MCF 10A (cell line): ENCODE measurements at regions not wholly inside any gene's neighbourhood (a gene's known extent, or its start where the extent isn't known, plus 50 kb on each side); places are given as distances from the start of the nearest gene placed in this dataset.

Source experiments
- BruUV-seq: library from RNA; stranded (reverse); fragments of 400-500 nt; replicated peaks from 2 replicates; lab custom pipeline; 2021; lab: Mats Ljungman, UMichigan
- CTCF ChIA-PET: fragments of 300-600 bp; sonication (Branson Sonifier 250); formaldehyde crosslinking; extraction: SDS; loops from one replicate; lab custom pipeline; 2021; ENCODE audit warnings: antibody characterized with exemption, inconsistent platforms; lab: Yijun Ruan, JAX
- POLR2A ChIA-PET: fragments of 300-600, 350-650 bp; sonication (Branson Sonifier 250); formaldehyde crosslinking; extraction: SDS; loops from one replicate; lab custom pipeline; 2020; ENCODE audit warnings: antibody characterized with exemption, inconsistent platforms; lab: Yijun Ruan, JAX
- DNase-seq: peaks from one replicate; pipeline ENCODE4 v3.0.0-alpha.2; 2018; ENCODE audit not compliant: unreplicated experiment
- H3K27ac Mint-ChIP-seq: one replicate; pipeline ENCODE4 v1.8.0; 2022; ENCODE audit warnings: mild to moderate bottlenecking, low read depth, mixed read lengths; ENCODE audit not compliant: unreplicated experiment
- H3K27me3 Mint-ChIP-seq: one replicate; pipeline ENCODE4 v1.8.0; 2022; ENCODE audit warnings: mixed read lengths; ENCODE audit not compliant: insufficient read depth, unreplicated experiment
- H3K36me3 Mint-ChIP-seq: one replicate; pipeline ENCODE4 v1.8.0; 2022; ENCODE audit warnings: mild to moderate bottlenecking, moderate library complexity, mixed read lengths; ENCODE audit not compliant: insufficient read depth, unreplicated experiment
- H3K4me1 Mint-ChIP-seq: one replicate; pipeline ENCODE4 v1.8.0; 2022; ENCODE audit warnings: mixed read lengths; ENCODE audit not compliant: insufficient read depth, unreplicated experiment
- H3K4me3 Mint-ChIP-seq: one replicate; pipeline ENCODE4 v1.8.0; 2022; ENCODE audit warnings: mild to moderate bottlenecking, moderate library complexity, mixed read lengths; ENCODE audit not compliant: unreplicated experiment
- H3K9me3 Mint-ChIP-seq: one replicate; pipeline ENCODE4 v1.8.0; 2022; ENCODE audit warnings: mixed read lengths; ENCODE audit not compliant: unreplicated experiment
- intact Hi-C: fragments of 100-400 bp; cut with micrococcal nuclease; formaldehyde crosslinking; loops from 2 replicates; pipeline ENCODE4 v1.14.1; 2022
- TF ChIP-seq, protein P1 (sequence below): fragments of 200-600 bp; IDR thresholded peaks from one replicate; pipeline ENCODE4 v1.8.0; 2022; ENCODE audit warnings: antibody characterized with exemption, mild to moderate bottlenecking; ENCODE audit not compliant: unreplicated experiment

DNA sequence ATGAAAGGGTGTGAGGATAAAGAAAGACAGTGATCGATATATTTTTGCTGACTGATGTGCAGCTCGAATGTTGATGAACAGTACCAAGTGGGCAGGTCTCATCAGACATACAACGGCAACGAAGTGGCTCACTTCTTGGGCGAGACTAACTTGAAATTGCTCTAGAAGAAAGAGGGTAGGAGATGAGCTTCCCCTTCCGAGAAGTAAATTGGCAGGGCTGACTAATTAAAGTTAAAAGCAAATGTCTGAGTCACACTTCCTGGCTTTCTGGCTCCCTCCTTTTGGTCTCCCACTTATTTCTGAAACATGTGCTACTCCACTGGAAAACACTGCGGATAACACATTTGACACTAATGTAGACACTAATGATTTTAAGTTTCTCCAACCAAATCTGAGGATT, 228.3 kb downstream of the ABHD5 start:
- intact Hi-C loops, result no loop called here

DNA sequence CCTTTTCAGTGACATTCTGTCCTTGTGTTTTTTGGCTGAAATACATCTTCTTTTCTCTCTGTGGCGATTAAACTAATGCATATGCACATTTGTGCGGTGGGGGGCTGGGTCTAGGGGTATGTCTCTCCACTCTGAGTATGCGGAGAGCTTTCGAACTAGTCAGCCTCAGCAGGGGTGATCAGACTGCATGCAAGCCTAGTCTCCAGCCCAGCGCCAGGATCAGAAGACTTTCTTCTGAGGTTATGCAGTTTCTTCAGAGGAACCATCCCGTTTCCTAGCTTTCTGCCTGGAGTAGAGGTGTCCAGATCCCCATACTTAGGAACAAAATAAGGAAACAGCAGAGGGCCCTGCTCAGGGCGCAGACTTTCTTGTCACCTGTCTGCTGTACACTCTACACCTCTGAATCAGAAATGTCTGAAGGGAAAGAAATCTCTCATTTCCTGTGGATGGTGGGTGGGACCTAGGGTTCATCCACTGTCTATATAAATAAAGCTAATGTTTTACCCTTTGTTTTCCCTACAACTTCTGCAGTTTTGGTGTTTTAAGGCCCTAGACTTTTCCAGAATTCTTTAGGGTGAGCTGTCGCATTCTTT, 230.4 kb downstream of the ABHD5 start:
- TF ChIP-seq, protein P1, sequence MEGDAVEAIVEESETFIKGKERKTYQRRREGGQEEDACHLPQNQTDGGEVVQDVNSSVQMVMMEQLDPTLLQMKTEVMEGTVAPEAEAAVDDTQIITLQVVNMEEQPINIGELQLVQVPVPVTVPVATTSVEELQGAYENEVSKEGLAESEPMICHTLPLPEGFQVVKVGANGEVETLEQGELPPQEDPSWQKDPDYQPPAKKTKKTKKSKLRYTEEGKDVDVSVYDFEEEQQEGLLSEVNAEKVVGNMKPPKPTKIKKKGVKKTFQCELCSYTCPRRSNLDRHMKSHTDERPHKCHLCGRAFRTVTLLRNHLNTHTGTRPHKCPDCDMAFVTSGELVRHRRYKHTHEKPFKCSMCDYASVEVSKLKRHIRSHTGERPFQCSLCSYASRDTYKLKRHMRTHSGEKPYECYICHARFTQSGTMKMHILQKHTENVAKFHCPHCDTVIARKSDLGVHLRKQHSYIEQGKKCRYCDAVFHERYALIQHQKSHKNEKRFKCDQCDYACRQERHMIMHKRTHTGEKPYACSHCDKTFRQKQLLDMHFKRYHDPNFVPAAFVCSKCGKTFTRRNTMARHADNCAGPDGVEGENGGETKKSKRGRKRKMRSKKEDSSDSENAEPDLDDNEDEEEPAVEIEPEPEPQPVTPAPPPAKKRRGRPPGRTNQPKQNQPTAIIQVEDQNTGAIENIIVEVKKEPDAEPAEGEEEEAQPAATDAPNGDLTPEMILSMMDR, result no peak
- Mint-ChIP-seq H3K36me3 (no peaks in the 10 kb centered on the region), H3K27me3 (no peaks in the 10 kb centered on the region), H3K4me1 (no peaks in the 10 kb centered on the region), H3K4me3 (no peak overlapping the region), H3K27ac (peak overlapping the region; percentile 39), H3K9me3 (no peaks in the 10 kb centered on the region)
- BruUV-seq, result no TSS peak
- intact Hi-C loops, result no loop called here
- POLR2A ChIA-PET, result interaction anchor here (0.6 kb wide), 1 partner anchor 138 kb away, joined by 3 read pairs; no protein-coding TSS in a partner anchor
- CTCF ChIA-PET, result no interaction called here
- DNase-seq, result no peak

More for the DNA sequence above, 228.3 kb downstream of the ABHD5 start:
- TF ChIP-seq, protein P1, result no peak
- H3K9me3 Mint-ChIP-seq, result no peaks in the 10 kb centered on the region
- H3K36me3 Mint-ChIP-seq, result no peaks in the 10 kb centered on the region
- ChIA-PET POLR2A (interaction anchor here (0.8 kb wide), 1 partner anchor 180 kb away, joined by 3 read pairs; no protein-coding TSS in a partner anchor), CTCF (interaction anchor here (0.6 to 1.0 kb wide), 2 partner anchors 73 to 286 kb away, joined by 3 to 4 read pairs; no protein-coding TSS in a partner anchor)
- no peaks in the 10 kb centered on the region for H3K27me3 Mint-ChIP-seq
- no TSS peak for BruUV-seq
- no peaks in the 10 kb centered on the region for H3K4me1 Mint-ChIP-seq
- H3K4me3 Mint-ChIP-seq, result no peak overlapping the region
- peak; percentile 60 for DNase-seq
- no peak overlapping the region for H3K27ac Mint-ChIP-seq

DNA sequence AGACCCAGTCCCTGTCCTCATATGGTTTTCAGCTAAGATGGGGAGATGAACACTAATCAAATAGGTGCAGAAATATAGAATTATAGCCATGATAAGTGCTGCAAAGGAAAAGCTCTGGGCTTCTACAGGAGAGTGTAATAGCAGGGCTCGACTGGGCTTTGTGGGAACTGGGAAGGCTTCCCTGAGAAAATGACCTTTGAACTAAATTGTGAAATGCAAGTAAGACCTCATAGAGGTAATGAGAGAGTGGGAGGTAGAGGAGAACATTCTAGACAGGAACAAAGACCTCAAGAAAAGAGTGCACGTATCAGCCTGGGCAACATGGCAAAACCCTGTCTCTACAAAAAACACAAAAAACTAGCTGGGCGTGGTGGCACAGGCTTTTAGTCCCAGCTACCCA, 231.6 kb downstream of the ABHD5 start:
- H3K9me3 Mint-ChIP-seq, result no peaks in the 10 kb centered on the region
- BruUV-seq, result no TSS peak
- TF ChIP-seq, protein P1, result no peak
- POLR2A ChIA-PET, result no interaction called here
- H3K36me3 Mint-ChIP-seq, result no peaks in the 10 kb centered on the region
- intact Hi-C loops, result no loop called here
- CTCF ChIA-PET, result no interaction called here
- DNase-seq, result no peak
- H3K4me3 Mint-ChIP-seq, result no peak overlapping the region
- no peak overlapping the region for H3K27ac Mint-ChIP-seq
- no peaks in the 10 kb centered on the region for H3K4me1 Mint-ChIP-seq
- no peaks in the 10 kb centered on the region for H3K27me3 Mint-ChIP-seq

DNA sequence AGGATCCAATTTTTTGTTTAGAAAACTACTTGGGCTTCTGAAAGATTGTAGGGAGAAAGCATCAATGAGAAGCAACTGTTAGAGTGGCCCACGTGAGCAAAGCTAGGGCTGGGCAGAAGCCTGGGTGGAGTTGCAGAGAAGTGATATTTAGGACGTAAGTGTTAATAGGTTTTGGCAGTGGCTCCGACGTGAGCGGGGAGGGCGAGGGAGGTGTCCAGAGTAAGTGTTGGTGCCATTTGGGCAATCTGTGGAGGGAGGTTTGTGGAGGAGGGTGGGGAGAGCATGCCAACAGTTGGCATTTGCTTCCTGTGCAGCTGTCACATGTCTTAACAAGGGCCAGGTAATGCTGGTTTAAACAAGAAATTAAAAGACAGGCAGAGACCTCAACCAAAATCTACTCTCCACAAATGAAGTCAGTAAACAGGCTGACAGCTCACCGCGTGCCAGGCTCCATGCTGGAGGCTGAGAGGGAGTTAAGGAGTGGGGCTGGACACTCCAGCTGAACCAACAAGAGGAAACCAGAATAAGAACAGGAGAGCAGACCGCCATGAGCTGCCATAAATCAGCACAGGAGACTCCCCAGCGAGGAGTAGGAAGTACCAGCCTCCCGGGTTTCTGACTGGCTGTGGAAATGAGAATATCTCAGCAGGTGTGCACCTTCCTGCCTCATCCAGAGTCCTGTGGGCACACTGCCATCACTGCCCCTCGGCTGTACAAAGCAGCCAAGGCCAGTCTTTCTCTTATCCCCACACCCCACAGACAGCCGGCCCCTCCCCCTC, 232.6 kb downstream of the ABHD5 start:
- H3K27me3 Mint-ChIP-seq, result no peaks in the 10 kb centered on the region
- intact Hi-C loops, result no loop called here
- H3K36me3 Mint-ChIP-seq, result no peaks in the 10 kb centered on the region
- H3K27ac Mint-ChIP-seq, result no peak overlapping the region
- CTCF ChIA-PET, result no interaction called here
- POLR2A ChIA-PET, result no interaction called here
- H3K4me1 Mint-ChIP-seq, result no peaks in the 10 kb centered on the region
- H3K9me3 Mint-ChIP-seq, result no peaks in the 10 kb centered on the region
- TF ChIP-seq, protein P1, result no peak
- DNase-seq, result no peak
- no TSS peak for BruUV-seq
- H3K4me3 Mint-ChIP-seq, result no peak overlapping the region
